IMR-90 (cell line): ENCODE measurements at regions not wholly inside any gene's neighbourhood (a gene's known extent, or its start where the extent isn't known, plus 50 kb on each side); places are given as distances from the start of the nearest gene placed in this dataset.

Source experiments
- ATAC-seq: fragments of 200-7000 bp; cut with Tn5 transposase; 2 replicates; pipeline ENCODE4 v1.9.1; 2020; ENCODE audit warnings: low read depth, mild to moderate bottlenecking, moderate library complexity
- BruUV-seq: library from RNA; stranded (reverse); fragments of 400-500 nt; replicated peaks from 2 replicates; lab custom pipeline; 2021; lab: Mats Ljungman, UMichigan
- CTCF ChIA-PET: fragments of 300-600 bp; formaldehyde crosslinking; extraction: SDS; loops from one replicate; lab custom pipeline; 2021; ENCODE audit warnings: antibody characterized with exemption; lab: Yijun Ruan, JAX
- POLR2A ChIA-PET: fragments of 300-600 bp; sonication (Branson Sonifier 250); formaldehyde crosslinking; loops from one replicate; lab custom pipeline; 2022; ENCODE audit warnings: antibody characterized with exemption; ENCODE audit not compliant: unreplicated experiment; lab: Charles Lee
- DNase-seq: peaks from one replicate; pipeline ENCODE4 v3.0.0; 2013
- H2AFZ ChIP-seq: replicated peaks from 2 replicates; pipeline ENCODE3; 2013; ENCODE audit warnings: low read length, mild to moderate bottlenecking; ENCODE audit not compliant: poor library complexity
- H2AK5ac ChIP-seq: 2 replicates; pipeline ENCODE4 v1.6.1; 2013; ENCODE audit warnings: low read depth, low read length, inconsistent platforms
- H2AK9ac ChIP-seq: replicated peaks from 2 replicates; pipeline ENCODE3; 2013; ENCODE audit warnings: mild to moderate bottlenecking, low read depth, low read length, moderate library complexity; ENCODE audit not compliant: poor library complexity
- H2BK120ac ChIP-seq: 2 replicates; pipeline ENCODE4 v1.6.1; 2013; ENCODE audit warnings: low read depth, low read length, inconsistent platforms
- H2BK15ac ChIP-seq: 3 replicates; pipeline ENCODE4 v1.6.1; 2013; ENCODE audit warnings: low read depth, low read length, inconsistent platforms
- H2BK20ac ChIP-seq: 2 replicates; pipeline ENCODE4 v1.6.1; 2013; ENCODE audit warnings: low read depth, mild to moderate bottlenecking, inconsistent platforms, low read length, moderate library complexity
- H2BK5ac ChIP-seq: 2 replicates; pipeline ENCODE4 v1.6.1; 2013; ENCODE audit warnings: mild to moderate bottlenecking, low read depth, low read length, inconsistent platforms; ENCODE audit not compliant: poor library complexity, severe bottlenecking
- H3K14ac ChIP-seq: replicated peaks from 2 replicates; pipeline ENCODE4 v1.6.1; 2013; ENCODE audit warnings: low read depth, low read length, inconsistent platforms
- H3K18ac ChIP-seq: 2 replicates; pipeline ENCODE4 v1.6.1; 2013; ENCODE audit warnings: low read depth, low read length, control low read depth
- H3K23ac ChIP-seq: 2 replicates; pipeline ENCODE4 v1.6.1; 2013; ENCODE audit warnings: low read depth, low read length, inconsistent platforms
- H3K27ac ChIP-seq: 2 replicates; pipeline ENCODE4 v1.5.1; 2013; ENCODE audit warnings: mild to moderate bottlenecking, control low read depth, low read length; ENCODE audit not compliant: insufficient read depth
- H3K27me3 ChIP-seq: 2 replicates; pipeline ENCODE4 v1.6.1; 2013; ENCODE audit warnings: low read length; ENCODE audit not compliant: control insufficient read depth, insufficient read depth
- H3K36me3 ChIP-seq: 2 replicates; pipeline ENCODE4 v1.6.1; 2013; ENCODE audit warnings: low read length, mixed read lengths; ENCODE audit not compliant: control insufficient read depth, insufficient read depth
- H3K4ac ChIP-seq: 2 replicates; pipeline ENCODE4 v1.6.1; 2013; ENCODE audit warnings: low read depth, low read length, inconsistent platforms
- H3K4me1 ChIP-seq: 2 replicates; pipeline ENCODE4 v1.6.1; 2013; ENCODE audit warnings: low read length, mixed read lengths; ENCODE audit not compliant: control insufficient read depth, insufficient read depth
- H3K4me2 ChIP-seq: 2 replicates; pipeline ENCODE4 v1.6.1; 2013; ENCODE audit warnings: low read depth, mild to moderate bottlenecking, control low read depth, low read length, moderate library complexity
- H3K4me3 ChIP-seq: 2 replicates; pipeline ENCODE4 v1.5.1; 2013; ENCODE audit warnings: low read depth, mild to moderate bottlenecking, control low read depth, low read length, moderate library complexity; ENCODE audit not compliant: insufficient read depth
- H3K56ac ChIP-seq: 2 replicates; pipeline ENCODE4 v1.6.1; 2013; ENCODE audit warnings: low read length, inconsistent platforms; ENCODE audit not compliant: insufficient read depth; ENCODE audit errors: extremely low read depth
- H3K79me1 ChIP-seq, 2 experiments: 2 replicates each; pipeline ENCODE4 v1.6.1; 2013; ENCODE audit warnings: low read length in 2 of 2, inconsistent platforms in 1 of 2, low read depth in 1 of 2
- H3K9ac ChIP-seq: 2 replicates; pipeline ENCODE4 v1.6.1; 2013; ENCODE audit warnings: low read depth, low read length, control low read depth
- H3K9me1 ChIP-seq: 2 replicates; pipeline ENCODE4 v1.6.1; 2013; ENCODE audit warnings: low read length, inconsistent platforms; ENCODE audit not compliant: insufficient read depth
- H3K9me3 ChIP-seq: 2 replicates; pipeline ENCODE4 v1.6.1; 2013; ENCODE audit warnings: low read length; ENCODE audit not compliant: control insufficient read depth, insufficient read depth
- H4K20me1 ChIP-seq: 2 replicates; pipeline ENCODE4 v1.6.1; 2013; ENCODE audit warnings: low read length, inconsistent platforms; ENCODE audit not compliant: insufficient read depth
- H4K5ac ChIP-seq: 2 replicates; pipeline ENCODE4 v1.6.1; 2013; ENCODE audit warnings: mild to moderate bottlenecking, low read depth, low read length, control low read depth
- H4K8ac ChIP-seq, 2 experiments: 2 replicates each; pipeline ENCODE4 v1.6.1; 2013; ENCODE audit warnings: low read depth in 2 of 2, low read length in 2 of 2, control low read depth in 1 of 2, inconsistent platforms in 1 of 2
- H4K91ac ChIP-seq: 2 replicates; pipeline ENCODE4 v1.6.1; 2013; ENCODE audit warnings: low read depth, low read length, inconsistent platforms; ENCODE audit not compliant: insufficient read depth
- BHLHE40 ChIP-seq: fragments of 150-350 bp; IDR thresholded peaks from 2 replicates; pipeline ENCODE4 v1.6.1; 2016; ENCODE audit warnings: mild to moderate bottlenecking, low read depth, low read length
- CEBPB ChIP-seq: IDR thresholded peaks from 2 replicates; pipeline ENCODE4 v1.6.1; 2012; ENCODE audit warnings: low read depth, low read length, improper control_type of control experiment
- CHD1 ChIP-seq: IDR thresholded peaks from 2 replicates; pipeline ENCODE4 v1.6.1; 2012; ENCODE audit warnings: low read depth, low read length, improper control_type of control experiment
- CTCF ChIP-seq: conservative IDR thresholded peaks from 2 replicates; pipeline ENCODE4 v1.5.1; 2012; ENCODE audit warnings: mild to moderate bottlenecking, low read depth, low read length, improper control_type of control experiment
- ELK1 ChIP-seq: fragments of 150-350 bp; IDR thresholded peaks from 2 replicates; pipeline ENCODE4 v1.6.1; 2016; ENCODE audit warnings: low read depth, mild to moderate bottlenecking, low read length, moderate library complexity, borderline replicate concordance
- MAFK ChIP-seq: IDR thresholded peaks from 2 replicates; pipeline ENCODE4 v1.6.1; 2012; ENCODE audit warnings: low read depth, low read length, improper control_type of control experiment
- MAZ ChIP-seq: IDR thresholded peaks from 2 replicates; pipeline ENCODE4 v1.6.1; 2012; ENCODE audit warnings: low read depth, mild to moderate bottlenecking, low read length, improper control_type of control experiment, moderate library complexity, borderline replicate concordance
- MXI1 ChIP-seq: IDR thresholded peaks from 2 replicates; pipeline ENCODE4 v1.6.1; 2012; ENCODE audit warnings: low read depth, mild to moderate bottlenecking, low read length, moderate library complexity, borderline replicate concordance
- NFE2L2 ChIP-seq: fragments of 150-350 bp; IDR thresholded peaks from 2 replicates; pipeline ENCODE4 v1.6.1; 2016; ENCODE audit warnings: low read depth, mild to moderate bottlenecking, low read length
- RCOR1 ChIP-seq: IDR thresholded peaks from 2 replicates; pipeline ENCODE4 v1.6.1; 2012; ENCODE audit warnings: mild to moderate bottlenecking, low read length, improper control_type of control experiment; ENCODE audit not compliant: insufficient replicate concordance
- RFX5 ChIP-seq: IDR thresholded peaks from 2 replicates; pipeline ENCODE4 v1.8.0; 2012; ENCODE audit warnings: low read depth, mild to moderate bottlenecking, low read length, moderate library complexity
- SMC3 ChIP-seq: fragments of 150-350 bp; IDR thresholded peaks from 2 replicates; pipeline ENCODE4 v1.6.1; 2016; ENCODE audit warnings: low read depth, mild to moderate bottlenecking, antibody characterized with exemption, low read length, moderate library complexity
- WGBS, 2 experiments: methylation state at CpG; one replicate each; pipeline versions ENCODE4 v1.1.5 to v1.1.7; 2013; ENCODE audit warnings: missing lambda C conversion rate in 2 of 2; ENCODE audit not compliant: insufficient read length in 1 of 2; ENCODE audit errors: extremely low coverage in 2 of 2; 5-methylcytosine and 5-hydroxymethylcytosine counted together
- dilution Hi-C: fragments of 300-500 bp; cut with HindIII; formaldehyde crosslinking; loops from one replicate; pipeline ENCODE4 v1.14.3; 2018; ENCODE audit warnings: low sequenced_read_pairs; ENCODE audit not compliant: unreplicated experiment
- in situ Hi-C: fragments of 300-500 bp; cut with MboI; formaldehyde crosslinking; loops from 3 replicates; pipeline ENCODE4 v1.14.3; 2019; ENCODE audit warnings: low sequenced_read_pairs, inconsistent platforms, mixed read lengths
- intact Hi-C: fragments of 100-400 bp; cut with micrococcal nuclease; formaldehyde crosslinking; loops from 2 replicates; pipeline ENCODE4 v1.10.0; 2022

- BruUV-seq, result no TSS peak
- H2BK15ac ChIP-seq, result no peak overlapping the region
- TF ChIP-seq ELK1 (no peak), BHLHE40 (no peak), NFE2L2 (no peak), MXI1 (no peak), CEBPB (no peak), RCOR1 (no peak), MAZ (no peak), RFX5 (no peak), CHD1 (no peak), CTCF (no peak), MAFK (no peak), SMC3 (no peak)
- ChIA-PET CTCF (no interaction called here), POLR2A (no interaction called here)
- ATAC-seq (peak; percentile 71), DNase-seq (peak; percentile 6)
- H4K8ac ChIP-seq, result no peak overlapping the region
- H3K4me3 ChIP-seq, result no peak overlapping the region
- peak overlapping the region; percentile 2; the same call in 1 of the 2 replicates for H3K4me2 ChIP-seq
- no peak overlapping the region for H3K9ac ChIP-seq
- no peak overlapping the region for H4K5ac ChIP-seq
- peaks cover 19% of the 10 kb centered on the region for H3K27me3 ChIP-seq
- H3K14ac ChIP-seq, result no peak overlapping the region
- no peaks in the 10 kb centered on the region for H3K79me1 ChIP-seq
- no CpG with 5 or more reads among the region's 11 CpGs for WGBS, 2 experiments
- intact Hi-C loops, result loop anchor here (10.0 kb wide), 1 partner anchor 891 kb away; no protein-coding TSS in a partner anchor
- no peak overlapping the region for H3K23ac ChIP-seq
- no peak overlapping the region for H3K56ac ChIP-seq
- no peak overlapping the region for H4K91ac ChIP-seq
- no peaks in the 10 kb centered on the region for H3K9me3 ChIP-seq
- H2AK5ac ChIP-seq, result no peak overlapping the region
- dilution Hi-C loops, result no loop called here
- no peak overlapping the region for H3K18ac ChIP-seq
- H3K27ac ChIP-seq, result no peak overlapping the region
- H3K4me1 ChIP-seq, result peaks cover 2% of the 10 kb centered on the region; the same call in 1 of the 2 replicates
- no peaks in the 10 kb centered on the region for H3K36me3 ChIP-seq
- in situ Hi-C loops, result no loop called here
- H3K9me1 ChIP-seq, result no peaks in the 10 kb centered on the region
- H3K4ac ChIP-seq, result no peak overlapping the region
- H2BK5ac ChIP-seq, result no peak overlapping the region
- H2AK9ac ChIP-seq, result no peak overlapping the region
- no peak overlapping the region for H2BK120ac ChIP-seq
- H2AFZ ChIP-seq, result no peak overlapping the region
- no peaks in the 10 kb centered on the region for H4K20me1 ChIP-seq
- no peak overlapping the region for H2BK20ac ChIP-seq
Observed at GRCh38 chr2:15733867-15734673, 142.4 kb downstream of the DDX1 start.
